T-helper 17 cell (primary cell): ENCODE measurements at regions not wholly inside any gene's neighbourhood (a gene's known extent, or its start where the extent isn't known, plus 50 kb on each side); places are given as distances from the start of the nearest gene placed in this dataset.
"Not testable (repeated sequence)": the region's sequence is repeated elsewhere in the genome, so short reads cannot be mapped to it uniquely, and the experiment has no call there.

Experiments
- ATAC-seq: fragments of 150-1000 bp; cut with Tn5 transposase; 2 replicates; pipeline ENCODE4 v1.10.0; 2021; ENCODE audit warnings: mild to moderate bottlenecking, moderate library complexity
- DNase-seq, 3 donors: peaks; one replicate each; pipeline versions ENCODE4 v3.0.0 to v3.0.0-alpha.2; 2020 to 2021
- H3K9me3 ChIP-seq: one replicate; pipeline ENCODE4 v1.7.0; 2013; ENCODE audit warnings: low read length, mild to moderate bottlenecking; ENCODE audit not compliant: control insufficient read depth, poor library complexity, severe bottlenecking
- H3K27ac Mint-ChIP-seq: one replicate; pipeline ENCODE4 v1.8.0; 2022; ENCODE audit warnings: mild to moderate bottlenecking, moderate library complexity, mixed read lengths
- H3K27me3 Mint-ChIP-seq: one replicate; pipeline ENCODE4 v1.8.0; 2022; ENCODE audit warnings: mixed read lengths
- H3K36me3 Mint-ChIP-seq: one replicate; pipeline ENCODE4 v1.8.0; 2022; ENCODE audit warnings: low read depth, mixed read lengths
- H3K4me1 Mint-ChIP-seq: one replicate; pipeline ENCODE4 v1.8.0; 2022; ENCODE audit warnings: mild to moderate bottlenecking, mixed read lengths
- H3K4me3 Mint-ChIP-seq: one replicate; pipeline ENCODE4 v1.8.0; 2022; ENCODE audit warnings: mild to moderate bottlenecking, moderate library complexity, mixed read lengths

DNA sequence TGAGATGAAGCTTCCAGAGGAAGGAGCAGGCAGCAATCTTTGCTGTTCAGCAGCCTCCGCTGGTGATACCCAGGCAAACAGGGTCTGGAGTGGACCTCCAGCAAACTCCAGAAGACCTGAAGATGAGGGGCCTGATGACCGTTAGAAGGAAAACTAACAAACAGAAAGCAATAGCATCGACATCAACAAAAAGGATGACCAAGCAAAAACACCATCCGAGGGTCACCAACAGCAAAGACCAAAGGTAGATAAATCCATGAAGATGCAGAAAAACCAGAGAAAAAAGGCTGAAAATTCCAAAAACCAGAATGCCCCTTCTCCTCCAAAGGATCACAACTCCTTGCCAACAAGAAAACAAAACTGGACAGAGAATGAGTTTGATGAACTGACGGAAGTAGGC lies 235.9 kb upstream of the NSMCE3 start:
- H3K4me1 Mint-ChIP-seq, H3K27me3 Mint-ChIP-seq, H3K27ac Mint-ChIP-seq, ATAC-seq, DNase-seq, H3K36me3 Mint-ChIP-seq, H3K9me3 ChIP-seq, H3K4me3 Mint-ChIP-seq: not testable (repeated sequence)

DNA sequence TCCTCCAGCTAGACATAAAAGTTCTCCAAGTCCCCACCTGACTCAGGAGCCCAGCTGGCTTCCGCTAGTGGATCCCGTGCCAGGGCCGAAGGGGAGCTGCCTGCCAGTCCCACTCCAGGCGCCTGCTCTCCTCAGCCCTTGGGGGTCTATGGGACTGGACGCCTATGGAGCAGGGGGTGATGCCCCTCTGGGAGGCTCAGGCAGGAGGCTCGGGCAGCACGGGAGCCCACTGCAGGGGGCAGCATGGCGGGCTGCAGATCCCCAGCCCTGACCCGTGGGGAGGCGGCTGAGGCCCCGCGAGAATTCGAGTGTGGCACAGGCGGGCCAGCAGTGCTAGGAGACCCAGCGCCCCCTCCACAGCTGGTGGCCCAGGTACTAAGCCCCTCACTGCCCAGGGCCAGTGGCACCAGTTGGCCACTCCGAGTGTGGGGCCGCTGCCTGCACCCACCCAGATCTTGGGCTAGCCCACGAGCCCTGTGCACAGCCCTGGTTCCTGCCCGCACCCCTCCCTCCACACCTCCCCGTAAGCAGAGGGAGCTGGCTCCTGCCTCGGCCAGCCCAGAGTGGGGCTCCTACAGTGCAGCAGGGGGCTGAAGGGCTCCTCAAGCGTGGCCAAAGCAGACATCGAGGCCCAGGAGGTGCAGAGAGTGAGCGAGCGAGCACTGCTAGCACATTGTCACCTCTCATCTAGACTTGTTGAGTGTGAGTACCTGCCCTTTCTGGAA lies 221.3 kb upstream of the NSMCE3 start:
- Mint-ChIP-seq H3K27me3 (peaks cover 10% of the 10 kb centered on the region), H3K36me3 (no peaks in the 10 kb centered on the region), H3K4me3 (no peak overlapping the region), H3K27ac (no peak overlapping the region), H3K4me1 (no peaks in the 10 kb centered on the region)
- ATAC-seq (no peak), DNase-seq (no peak)
- no peaks in the 10 kb centered on the region for H3K9me3 ChIP-seq

DNA sequence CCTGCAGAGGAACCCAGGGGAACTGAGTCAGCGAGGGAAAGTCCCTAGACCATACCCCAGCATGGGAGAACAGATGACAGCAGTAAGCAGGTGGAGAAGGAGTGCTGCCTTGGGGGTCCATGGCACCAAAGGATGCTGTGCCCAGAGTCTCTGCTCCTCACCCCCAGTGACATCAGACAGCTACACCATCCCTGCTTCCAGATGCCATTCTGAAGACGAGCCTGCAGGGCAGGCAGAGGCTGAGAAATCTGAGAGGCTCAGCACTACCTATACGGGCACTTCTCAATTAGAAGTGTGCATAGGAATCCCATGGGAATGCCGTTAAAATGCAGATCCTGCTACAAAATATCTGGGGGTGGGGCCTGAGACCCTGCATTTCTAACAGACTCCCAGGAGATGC lies 211.3 kb upstream of the NSMCE3 start:
- no peak overlapping the region for H3K27ac Mint-ChIP-seq
- no peaks in the 10 kb centered on the region for H3K4me1 Mint-ChIP-seq
- no peak for DNase-seq
- no peaks in the 10 kb centered on the region for H3K9me3 ChIP-seq
- ATAC-seq: no peak
- H3K27me3 Mint-ChIP-seq: peaks cover 14% of the 10 kb centered on the region
- no peak overlapping the region for H3K4me3 Mint-ChIP-seq
- no peaks in the 10 kb centered on the region for H3K36me3 Mint-ChIP-seq

DNA sequence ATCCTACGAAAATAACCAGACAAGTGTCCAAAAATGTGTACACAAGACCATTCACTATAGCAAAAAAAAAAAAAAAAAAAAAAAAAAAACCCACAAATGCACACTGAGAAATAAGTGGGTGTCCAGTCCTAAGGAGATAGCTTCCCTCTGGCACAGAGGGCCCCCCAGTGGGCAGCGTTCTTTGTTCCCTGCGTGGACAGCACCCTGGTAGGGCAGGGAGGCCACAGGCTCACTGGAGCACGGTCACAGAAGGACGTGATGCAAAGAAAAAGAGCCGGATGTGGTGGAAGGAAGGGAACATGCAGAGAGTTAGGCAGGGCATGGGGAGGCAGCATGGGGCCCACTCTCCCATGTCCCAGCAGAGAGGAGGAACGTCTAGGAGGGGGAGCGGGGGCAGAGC lies 210.7 kb upstream of the NSMCE3 start:
- Mint-ChIP-seq H3K4me3 (no peak overlapping the region), H3K4me1 (no peaks in the 10 kb centered on the region), H3K27me3 (peaks cover 12% of the 10 kb centered on the region), H3K36me3 (no peaks in the 10 kb centered on the region), H3K27ac (no peak overlapping the region)
- DNase-seq (no peak), ATAC-seq (no peak)
- H3K9me3 ChIP-seq: no peaks in the 10 kb centered on the region

DNA sequence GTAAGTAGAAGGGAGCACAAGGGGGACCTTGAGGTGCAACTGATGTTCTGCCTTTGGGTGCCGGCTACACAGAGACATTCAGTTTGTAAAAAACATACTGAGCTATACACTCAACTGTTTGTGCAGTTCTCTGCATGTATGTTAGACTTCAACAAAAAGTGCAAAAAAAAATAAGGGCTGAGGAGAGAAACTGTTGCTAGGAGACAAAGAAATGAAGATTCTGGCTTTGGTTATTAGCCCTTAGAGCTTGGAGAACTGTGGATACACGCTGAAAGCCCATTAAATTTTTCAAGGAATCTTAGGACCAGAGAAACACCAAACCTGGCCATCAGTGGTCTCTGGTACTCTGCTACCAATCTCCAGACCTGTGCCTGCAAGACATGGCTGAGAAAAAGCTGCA lies 207.6 kb upstream of the NSMCE3 start:
- ATAC-seq: no peak
- no peak for DNase-seq
- H3K4me1 Mint-ChIP-seq: no peaks in the 10 kb centered on the region
- peaks cover 6% of the 10 kb centered on the region for H3K27me3 Mint-ChIP-seq
- H3K4me3 Mint-ChIP-seq: no peak overlapping the region
- H3K27ac Mint-ChIP-seq: no peak overlapping the region
- H3K36me3 Mint-ChIP-seq: no peaks in the 10 kb centered on the region
- no peaks in the 10 kb centered on the region for H3K9me3 ChIP-seq

DNA sequence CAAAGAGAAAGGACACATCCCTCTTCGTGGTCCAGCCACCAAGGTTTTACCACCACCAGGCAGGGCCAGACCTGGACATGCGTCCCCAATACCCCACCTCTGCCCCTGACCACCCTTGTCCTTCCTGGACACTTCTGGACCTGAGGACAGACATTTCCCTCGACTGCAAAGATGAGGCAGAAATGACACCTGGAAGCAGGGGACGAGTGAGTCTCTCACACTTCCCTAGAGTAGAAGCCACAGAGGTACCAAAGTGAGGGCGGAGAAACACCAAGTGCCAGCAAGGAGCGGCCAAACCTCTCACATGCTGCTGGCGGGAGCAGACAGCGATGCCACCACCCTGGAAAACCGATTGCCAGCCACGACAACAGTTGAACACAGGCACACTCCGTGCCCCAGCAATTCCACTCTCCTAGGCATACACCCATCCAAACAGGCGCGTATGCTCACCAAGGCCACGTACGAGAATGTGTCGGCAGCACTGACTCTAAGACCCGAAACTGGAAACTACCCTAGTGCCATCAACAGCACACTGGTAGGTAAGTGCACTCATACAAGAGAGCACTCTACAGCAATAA lies 207.0 kb upstream of the NSMCE3 start:
- peaks cover 6% of the 10 kb centered on the region for H3K27me3 Mint-ChIP-seq
- H3K27ac Mint-ChIP-seq: no peak overlapping the region
- no peaks in the 10 kb centered on the region for H3K9me3 ChIP-seq
- DNase-seq: no peak
- H3K36me3 Mint-ChIP-seq: no peaks in the 10 kb centered on the region
- ATAC-seq: no peak
- H3K4me3 Mint-ChIP-seq: no peak overlapping the region
- H3K4me1 Mint-ChIP-seq: no peaks in the 10 kb centered on the region

DNA sequence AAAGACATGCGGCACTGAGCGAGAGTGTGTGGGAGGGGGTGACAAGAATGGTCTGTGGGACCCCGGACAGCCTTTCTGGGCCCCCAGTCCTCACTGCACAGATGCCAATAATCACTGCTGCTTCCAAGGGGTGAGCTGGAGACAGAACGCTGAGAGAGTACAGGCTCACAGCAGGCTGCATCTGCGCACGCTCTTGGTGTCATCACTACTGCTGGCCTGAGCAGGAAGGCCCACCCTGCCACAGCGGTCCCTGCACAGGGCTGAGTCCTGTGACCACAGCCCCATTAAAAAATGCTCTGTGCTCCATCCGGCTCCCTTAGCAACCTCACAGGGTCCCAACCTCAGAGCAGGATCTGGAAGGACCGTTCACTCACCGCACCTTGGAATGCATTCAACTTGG lies 205.5 kb upstream of the NSMCE3 start:
- H3K27ac Mint-ChIP-seq: no peak overlapping the region
- H3K4me1 Mint-ChIP-seq: no peaks in the 10 kb centered on the region
- no peaks in the 10 kb centered on the region for H3K9me3 ChIP-seq
- peaks cover 5% of the 10 kb centered on the region for H3K27me3 Mint-ChIP-seq
- H3K36me3 Mint-ChIP-seq: no peaks in the 10 kb centered on the region
- DNase-seq (no peak), ATAC-seq (no peak)
- H3K4me3 Mint-ChIP-seq: no peak overlapping the region

DNA sequence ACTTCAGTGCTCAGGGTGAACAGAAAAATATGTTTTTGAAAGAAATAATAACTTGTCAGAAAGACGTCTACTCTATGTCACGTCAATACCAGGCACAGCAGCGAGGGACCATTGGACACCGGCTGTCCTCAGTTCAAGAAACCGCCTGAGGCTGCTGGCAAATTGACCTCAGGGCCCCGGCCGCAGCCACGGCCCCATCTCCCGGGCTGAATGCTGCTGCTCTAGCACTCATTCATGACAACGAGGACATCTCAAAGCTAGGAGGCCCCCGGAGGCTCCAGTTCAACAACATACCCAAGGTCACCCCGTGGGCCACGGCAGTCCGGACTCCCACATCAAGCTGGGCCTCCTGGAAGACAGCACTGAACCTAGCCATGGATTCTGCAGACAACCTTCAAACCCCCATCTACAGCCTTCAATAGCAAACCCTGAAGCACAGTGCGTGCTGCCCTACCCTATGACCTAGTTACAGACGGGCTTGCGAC lies 204.0 kb upstream of the NSMCE3 start:
- H3K27ac Mint-ChIP-seq: no peak overlapping the region
- ATAC-seq (no peak), DNase-seq (no peak)
- no peak overlapping the region for H3K4me3 Mint-ChIP-seq
- peaks cover 5% of the 10 kb centered on the region for H3K27me3 Mint-ChIP-seq
- H3K9me3 ChIP-seq: no peaks in the 10 kb centered on the region
- H3K36me3 Mint-ChIP-seq: no peaks in the 10 kb centered on the region
- H3K4me1 Mint-ChIP-seq: no peaks in the 10 kb centered on the region

DNA sequence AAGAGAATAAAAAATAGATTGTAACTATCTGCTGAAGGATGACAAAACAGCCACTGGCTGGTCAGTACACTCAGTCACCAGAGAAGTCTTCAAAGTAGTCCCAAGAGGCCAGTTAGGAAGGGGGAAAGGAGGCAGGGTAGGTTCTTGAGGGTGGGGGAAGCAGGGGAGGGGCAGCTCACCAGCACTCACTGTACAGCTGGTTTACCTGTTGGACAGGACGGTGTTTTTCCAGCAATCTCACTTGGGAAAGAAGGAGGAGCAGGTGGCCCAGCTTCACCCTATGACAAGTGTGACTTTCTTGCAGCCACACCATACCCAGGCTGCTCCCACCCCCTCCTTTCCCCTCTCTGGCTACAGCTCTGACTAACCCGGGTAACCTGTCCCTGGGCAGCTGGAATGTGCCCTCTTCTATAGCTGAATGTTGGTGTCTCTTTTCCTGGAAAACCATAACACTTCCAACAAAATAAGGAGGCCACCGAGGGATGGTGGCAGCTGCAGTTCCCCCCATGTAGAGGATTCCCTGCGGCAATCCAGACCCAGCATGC lies 203.4 kb upstream of the NSMCE3 start:
- Mint-ChIP-seq H3K4me3 (no peak overlapping the region), H3K27me3 (peaks cover 5% of the 10 kb centered on the region), H3K4me1 (no peaks in the 10 kb centered on the region), H3K36me3 (no peaks in the 10 kb centered on the region), H3K27ac (no peak overlapping the region)
- DNase-seq: no peak
- H3K9me3 ChIP-seq: no peaks in the 10 kb centered on the region
- no peak for ATAC-seq

DNA sequence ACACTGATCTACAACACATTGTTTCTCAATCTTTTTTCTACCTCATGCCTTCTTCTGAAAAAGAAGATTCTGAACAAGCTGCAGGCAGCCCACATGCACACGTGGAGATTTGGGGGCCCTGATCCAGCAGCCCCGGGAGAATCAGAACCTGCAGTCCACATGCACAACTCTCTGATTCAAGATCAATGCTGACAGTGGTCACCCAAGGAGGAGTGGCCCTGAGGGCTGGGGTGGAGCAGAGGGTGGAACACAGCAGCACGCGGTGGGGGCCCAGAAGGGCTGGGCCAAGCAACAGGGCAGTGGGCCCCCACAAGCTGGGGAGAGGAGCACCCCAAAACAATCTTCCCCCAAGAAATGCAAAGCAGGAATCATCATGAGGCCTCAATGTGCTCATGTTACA lies 202.1 kb upstream of the NSMCE3 start:
- Mint-ChIP-seq H3K4me3 (no peak overlapping the region), H3K27ac (no peak overlapping the region), H3K27me3 (peaks cover 5% of the 10 kb centered on the region), H3K4me1 (no peaks in the 10 kb centered on the region), H3K36me3 (no peaks in the 10 kb centered on the region)
- H3K9me3 ChIP-seq: no peaks in the 10 kb centered on the region
- DNase-seq (no peak), ATAC-seq (no peak)

DNA sequence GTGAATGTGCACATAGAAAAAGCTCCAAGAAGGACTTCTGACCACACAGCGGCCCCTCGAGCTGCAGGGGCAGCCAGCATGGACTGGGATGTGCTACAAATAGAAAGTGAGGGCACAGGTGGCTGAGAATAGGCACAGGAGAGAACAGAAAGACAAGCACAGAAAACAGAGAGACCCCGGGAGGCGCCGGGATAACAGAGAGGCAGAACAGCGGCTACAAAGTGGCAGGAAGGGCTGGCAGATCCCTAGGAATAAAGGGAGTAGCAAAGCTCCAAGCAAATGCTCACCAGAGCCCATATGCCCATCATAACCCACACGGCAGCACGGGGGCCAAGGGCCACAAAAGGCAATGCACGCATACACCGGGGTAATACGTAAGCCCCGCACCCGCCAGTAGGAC lies 201.7 kb upstream of the NSMCE3 start:
- DNase-seq: no peak
- peaks cover 5% of the 10 kb centered on the region for H3K27me3 Mint-ChIP-seq
- ATAC-seq: no peak
- no peaks in the 10 kb centered on the region for H3K36me3 Mint-ChIP-seq
- H3K4me1 Mint-ChIP-seq: no peaks in the 10 kb centered on the region
- no peaks in the 10 kb centered on the region for H3K9me3 ChIP-seq
- H3K4me3 Mint-ChIP-seq: no peak overlapping the region
- no peak overlapping the region for H3K27ac Mint-ChIP-seq

DNA sequence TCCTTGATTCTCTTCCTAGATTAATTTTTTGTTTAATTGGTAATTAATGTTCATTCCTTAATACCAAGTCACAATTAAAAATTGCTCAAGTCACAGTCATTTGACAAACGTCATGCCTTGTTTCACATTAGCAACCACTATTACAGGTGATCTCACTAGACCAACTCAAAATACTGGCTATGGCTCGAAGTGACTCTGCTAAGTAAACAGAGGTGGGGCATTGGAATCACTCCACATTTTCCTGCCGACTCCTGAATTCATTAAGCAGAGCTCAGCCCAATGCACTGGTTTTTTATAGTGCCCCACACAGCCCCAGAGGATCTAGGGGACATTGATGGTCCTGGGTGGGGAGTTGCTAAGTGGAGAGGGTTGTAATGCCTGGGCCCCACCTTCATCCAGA lies 201.2 kb upstream of the NSMCE3 start:
- no peak for ATAC-seq

DNA sequence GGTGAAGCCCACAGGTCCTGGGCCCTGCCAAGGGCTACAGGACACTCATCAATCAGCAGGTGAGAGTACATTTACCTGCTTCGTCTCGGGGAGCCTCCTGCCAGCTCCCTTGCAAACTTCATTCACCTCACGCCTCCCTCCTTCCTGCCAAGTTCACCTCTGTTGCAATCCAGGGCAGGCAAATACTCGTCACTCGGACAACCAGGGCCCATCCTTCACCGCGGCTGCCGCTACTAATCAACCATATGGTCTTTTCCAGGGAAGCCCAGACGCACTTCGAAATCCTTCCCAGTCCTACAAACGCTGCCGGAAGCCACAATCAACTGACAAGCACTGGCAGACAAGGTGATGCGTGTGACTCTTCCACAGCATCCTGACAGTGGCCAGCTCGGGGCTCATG lies 200.7 kb upstream of the NSMCE3 start:
- Mint-ChIP-seq H3K4me3 (no peak overlapping the region), H3K27ac (no peak overlapping the region), H3K27me3 (peaks cover 10% of the 10 kb centered on the region), H3K4me1 (no peaks in the 10 kb centered on the region), H3K36me3 (no peaks in the 10 kb centered on the region)
- DNase-seq (no peak), ATAC-seq (no peak)
- H3K9me3 ChIP-seq: no peaks in the 10 kb centered on the region

More for the DNA sequence above, 201.2 kb upstream of the NSMCE3 start:
- Mint-ChIP-seq H3K27ac (no peak overlapping the region), H3K4me3 (no peak overlapping the region), H3K4me1 (no peaks in the 10 kb centered on the region), H3K27me3 (peaks cover 9% of the 10 kb centered on the region), H3K36me3 (no peaks in the 10 kb centered on the region)
- DNase-seq: no peak
- no peaks in the 10 kb centered on the region for H3K9me3 ChIP-seq

DNA sequence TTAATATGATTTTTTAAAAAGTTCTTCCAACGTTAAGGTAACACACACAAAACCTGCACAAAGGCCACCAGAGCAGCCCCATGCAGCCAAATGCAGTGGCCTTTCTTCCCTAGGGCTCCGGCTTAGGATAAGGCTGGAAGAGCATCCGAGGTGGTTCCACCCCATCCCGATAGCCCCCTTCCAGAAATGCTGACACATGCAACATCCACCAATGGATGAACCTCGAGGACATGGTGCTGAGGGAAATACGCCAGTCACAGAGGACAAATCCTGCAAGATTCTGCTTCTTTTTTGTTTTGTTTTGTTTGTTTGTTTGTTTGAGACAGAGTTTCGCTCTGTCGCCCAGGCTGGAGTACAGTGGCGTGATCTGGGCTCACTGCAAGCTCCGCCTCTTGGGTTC lies 199.3 kb upstream of the NSMCE3 start:
- Mint-ChIP-seq H3K4me3 (no peak overlapping the region), H3K27ac (no peak overlapping the region), H3K27me3 (peaks cover 22% of the 10 kb centered on the region), H3K36me3 (no peaks in the 10 kb centered on the region), H3K4me1 (no peaks in the 10 kb centered on the region)
- no peak for DNase-seq
- no peak for ATAC-seq
- H3K9me3 ChIP-seq: no peaks in the 10 kb centered on the region
